ENCODE measurements at regions not wholly inside any gene's neighbourhood (a gene's known extent, or its start where the extent isn't known, plus 50 kb on each side); places are given as distances from the start of the nearest gene placed in this dataset.
"Not testable (repeated sequence)": the region's sequence is repeated elsewhere in the genome, so short reads cannot be mapped to it uniquely, and the experiment has no call there.

DNA sequence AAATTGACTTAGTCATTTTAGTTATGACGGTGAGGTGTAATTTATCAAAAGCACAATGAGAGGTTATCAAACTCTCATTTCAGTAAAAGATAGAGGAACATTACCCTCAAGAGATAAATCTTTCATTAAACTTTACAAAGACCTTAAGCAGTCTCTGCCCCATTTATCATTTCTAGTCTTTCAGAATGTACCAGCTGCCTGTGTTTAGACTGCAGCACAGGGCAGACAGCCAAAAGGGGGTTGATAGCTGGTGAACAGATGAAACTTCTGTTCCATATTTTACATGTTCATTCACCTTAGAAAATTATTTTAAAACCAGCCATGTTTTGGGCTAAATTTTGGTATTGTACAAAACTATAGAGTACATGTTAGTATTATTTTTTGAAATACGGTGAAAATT lies 514.6 kb upstream of the CNTN3 start:
- ATAC-seq = no peak

GRCh38 chr3:75136100-75136897 lies 521.8 kb upstream of the CNTN3 start:
- no peak for ATAC-seq

DNA sequence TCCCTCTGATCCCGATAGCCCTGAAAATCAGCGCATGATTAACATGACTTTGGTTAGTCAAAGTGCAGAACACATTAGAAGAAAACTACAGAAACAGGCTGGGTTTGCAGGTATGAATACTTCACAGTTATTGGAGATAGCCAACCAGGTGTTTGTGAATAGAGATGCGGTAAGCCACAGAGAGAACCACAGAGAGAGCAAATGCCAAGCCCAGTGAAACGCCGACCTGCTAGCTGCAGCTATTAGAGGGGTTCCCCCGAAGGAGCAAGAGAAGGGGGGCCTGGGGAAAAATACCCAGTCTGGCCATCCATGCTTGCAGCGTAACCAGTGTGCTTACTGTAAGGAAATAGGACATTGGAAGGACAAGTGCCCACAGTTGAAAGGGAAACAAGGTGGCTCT lies 523.9 kb upstream of the CNTN3 start:
- ATAC-seq = no peak

DNA sequence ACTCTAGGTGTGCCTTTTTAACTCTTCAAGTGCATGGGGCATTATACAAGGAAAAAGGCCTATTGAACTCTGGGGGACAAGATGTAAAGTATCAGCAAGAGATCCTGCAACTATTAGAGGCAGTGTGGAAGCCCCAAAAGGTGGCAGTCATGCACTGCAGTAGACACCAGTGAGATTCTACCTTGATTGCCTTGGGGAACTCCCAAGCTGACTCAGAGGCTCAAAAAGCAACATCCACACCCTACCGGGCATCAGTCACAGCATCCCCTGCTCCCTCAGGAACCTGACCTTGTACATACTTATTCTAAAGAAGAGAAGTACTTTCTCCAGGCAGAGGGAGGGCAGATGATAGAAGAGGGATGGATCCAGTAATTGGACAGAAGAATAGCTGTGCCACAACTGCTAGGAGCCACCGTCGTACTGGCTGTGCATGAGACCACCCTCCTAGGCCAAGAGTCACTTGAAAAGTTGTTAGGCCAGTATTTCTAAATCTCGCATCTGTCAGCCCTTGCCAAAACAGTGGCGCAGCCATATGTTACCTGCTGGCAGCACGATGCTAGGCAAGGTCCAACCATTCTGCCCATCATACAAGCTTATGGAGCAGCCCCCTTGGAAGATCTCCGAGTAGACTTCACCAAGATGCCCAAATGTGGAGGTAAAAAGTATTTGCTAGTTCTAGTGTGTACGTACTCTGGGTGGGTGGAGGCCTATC lies 523.1 kb upstream of the FRG2C start:
- ATAC-seq = no peak

GRCh38 chr3:75144406-75144805 lies 519.7 kb upstream of the FRG2C start:
- ATAC-seq = no peak

DNA sequence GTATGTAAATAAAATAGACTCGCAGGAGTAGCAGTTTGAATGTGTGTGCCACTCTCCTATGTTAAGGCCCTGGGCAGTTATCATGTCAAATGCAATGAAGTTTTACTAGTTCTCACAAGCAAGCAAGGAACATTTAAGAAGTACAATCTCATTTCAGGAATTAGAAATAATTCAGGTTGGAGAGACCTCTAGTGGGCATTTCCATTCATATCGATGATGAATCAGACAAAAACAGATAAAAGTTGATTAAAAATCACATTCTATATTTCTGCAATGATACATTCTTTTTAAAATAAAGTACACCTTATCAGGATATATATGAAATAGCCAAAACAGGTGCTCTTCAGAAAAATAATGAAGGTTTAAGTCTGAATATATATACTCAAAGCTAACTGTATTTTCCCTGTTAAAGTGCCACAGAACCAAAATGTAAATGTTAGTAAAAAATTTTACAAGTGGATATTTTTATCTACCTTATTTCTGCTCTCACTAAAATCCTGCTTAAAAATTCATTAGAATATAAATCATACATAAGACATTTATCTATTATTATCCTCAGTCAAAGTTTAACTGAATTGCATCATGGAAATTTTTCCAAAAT lies 492.4 kb upstream of the FRG2C start:
- ATAC-seq = no peak

DNA sequence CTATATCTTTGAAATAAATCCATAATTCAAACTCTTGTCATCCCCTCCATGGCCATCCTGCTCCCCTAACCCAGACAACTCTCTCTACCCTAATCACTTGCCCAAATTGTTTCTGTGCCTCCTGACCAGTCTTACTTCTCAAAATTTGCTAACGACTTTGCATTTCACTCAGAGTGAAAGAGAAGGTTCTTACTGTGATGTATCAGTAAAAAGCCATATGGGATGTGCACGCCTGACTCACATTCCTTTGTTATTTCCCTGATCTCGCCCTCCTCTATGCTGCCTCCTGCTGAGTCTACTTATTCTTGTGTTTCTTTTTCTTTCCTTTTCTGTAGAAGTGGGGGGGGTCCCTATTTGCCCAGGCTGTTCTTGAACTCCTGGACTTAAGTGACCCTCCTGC lies 487.2 kb upstream of the FRG2C start:
- ATAC-seq = no peak

GRCh38 chr3:75180235-75180944 lies 483.7 kb upstream of the FRG2C start:
- no peak for ATAC-seq

- ATAC-seq = no peak
Measured at GRCh38 chr3:75180945-75181298, 483.2 kb upstream of the FRG2C start.

DNA sequence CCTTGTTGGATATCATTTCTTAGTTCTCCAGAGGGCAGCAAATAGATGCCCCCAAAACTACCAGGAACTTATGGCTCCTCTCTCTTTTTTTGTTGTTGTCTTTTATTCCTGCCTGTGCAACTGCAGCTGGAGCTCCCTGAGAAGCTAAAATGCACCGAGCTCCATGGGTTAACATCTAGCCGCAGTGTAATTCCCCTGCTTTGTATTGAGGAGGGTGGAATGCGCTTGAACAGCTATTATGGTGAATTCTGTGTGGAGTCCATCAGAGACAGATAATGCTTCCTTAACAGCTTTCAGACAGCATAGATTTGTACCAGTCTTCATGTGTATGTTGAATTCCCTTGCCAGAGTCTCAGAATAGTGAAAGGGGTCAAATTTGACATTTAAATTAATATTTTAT lies 475.2 kb upstream of the FRG2C start:
- ATAC-seq = no peak

DNA sequence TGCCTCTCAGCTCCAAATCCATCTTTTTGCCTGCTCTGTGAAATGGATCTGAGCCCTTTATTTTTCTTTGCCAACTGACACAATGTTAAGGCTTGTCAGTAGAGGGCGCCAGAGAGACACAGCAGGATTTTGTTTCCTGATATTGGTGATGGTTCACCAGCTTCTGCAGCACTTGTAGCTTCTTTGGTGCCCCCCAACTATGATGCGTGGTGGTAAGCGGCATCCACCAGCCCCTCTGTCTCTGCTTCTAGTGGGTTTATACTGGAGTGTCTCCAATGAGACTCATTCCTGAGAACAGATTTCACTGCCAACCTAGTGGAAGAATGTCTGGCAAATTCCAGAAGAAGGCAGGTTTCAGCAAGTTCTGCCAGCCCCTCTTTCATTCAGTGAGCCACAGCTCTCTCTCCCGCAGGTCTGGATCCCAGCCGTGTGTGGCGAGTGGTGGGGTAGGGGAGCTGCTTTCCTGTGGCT lies 471.9 kb upstream of the FRG2C start:
- ATAC-seq = no peak

GRCh38 chr3:75193797-75194196 lies 470.3 kb upstream of the FRG2C start:
- ATAC-seq = no peak

- ATAC-seq = not testable (repeated sequence)
Measured at GRCh38 chr3:75214332-75214731, 449.8 kb upstream of the FRG2C start.

GRCh38 chr3:75218577-75218976 lies 445.6 kb upstream of the FRG2C start:
- no peak for ATAC-seq

GRCh38 chr3:75220932-75221331 lies 443.2 kb upstream of the FRG2C start:
- no peak for ATAC-seq

- no peak for ATAC-seq
Measured at GRCh38 chr3:75224412-75224811, 439.7 kb upstream of the FRG2C start.

DNA sequence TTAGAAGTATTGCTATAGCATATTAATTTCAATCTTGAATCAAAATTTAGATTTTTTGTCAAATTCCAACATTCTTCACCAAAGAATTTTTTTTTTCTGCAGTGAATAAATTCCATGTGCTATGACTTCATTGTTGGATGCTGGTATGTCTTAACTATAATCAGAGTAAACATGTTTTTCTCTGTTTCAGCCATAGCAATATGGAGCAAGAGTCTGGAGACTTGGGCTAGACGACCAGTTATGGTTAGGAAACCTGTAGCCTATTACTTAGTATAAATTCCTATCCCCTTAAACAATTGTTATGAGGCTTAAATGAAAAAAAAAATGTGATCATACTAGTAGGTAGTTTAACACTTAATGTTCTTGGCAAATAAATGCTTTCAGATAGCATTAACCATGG lies 431.9 kb upstream of the FRG2C start:
- no peak for ATAC-seq

- no peak for ATAC-seq
Measured at GRCh38 chr3:75235631-75236030, 428.5 kb upstream of the FRG2C start.

GRCh38 chr3:75237053-75237452 lies 427.1 kb upstream of the FRG2C start:
- no peak for ATAC-seq

DNA sequence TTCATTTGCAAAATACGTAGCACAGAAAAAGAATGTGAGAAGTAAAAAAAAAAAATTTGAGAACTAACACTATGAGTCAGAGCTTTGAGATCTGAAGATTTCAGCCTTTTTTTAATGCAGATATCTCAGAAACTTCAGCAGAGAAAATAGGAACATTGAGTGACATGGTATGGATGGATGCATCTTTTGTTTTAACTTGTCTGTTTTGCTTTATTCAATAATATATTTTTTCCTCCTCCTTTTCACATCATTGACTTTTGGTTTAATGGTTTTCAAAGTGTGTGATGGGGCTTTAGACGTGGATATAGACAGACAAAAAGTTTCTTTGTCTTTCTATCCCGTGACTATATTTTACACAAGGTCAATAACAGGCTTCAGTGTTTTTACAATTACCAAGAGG lies 426.7 kb upstream of the FRG2C start:
- ATAC-seq = no peak

- ATAC-seq = not testable (repeated sequence)
Measured at GRCh38 chr3:75241226-75241962, 422.7 kb upstream of the FRG2C start.

DNA sequence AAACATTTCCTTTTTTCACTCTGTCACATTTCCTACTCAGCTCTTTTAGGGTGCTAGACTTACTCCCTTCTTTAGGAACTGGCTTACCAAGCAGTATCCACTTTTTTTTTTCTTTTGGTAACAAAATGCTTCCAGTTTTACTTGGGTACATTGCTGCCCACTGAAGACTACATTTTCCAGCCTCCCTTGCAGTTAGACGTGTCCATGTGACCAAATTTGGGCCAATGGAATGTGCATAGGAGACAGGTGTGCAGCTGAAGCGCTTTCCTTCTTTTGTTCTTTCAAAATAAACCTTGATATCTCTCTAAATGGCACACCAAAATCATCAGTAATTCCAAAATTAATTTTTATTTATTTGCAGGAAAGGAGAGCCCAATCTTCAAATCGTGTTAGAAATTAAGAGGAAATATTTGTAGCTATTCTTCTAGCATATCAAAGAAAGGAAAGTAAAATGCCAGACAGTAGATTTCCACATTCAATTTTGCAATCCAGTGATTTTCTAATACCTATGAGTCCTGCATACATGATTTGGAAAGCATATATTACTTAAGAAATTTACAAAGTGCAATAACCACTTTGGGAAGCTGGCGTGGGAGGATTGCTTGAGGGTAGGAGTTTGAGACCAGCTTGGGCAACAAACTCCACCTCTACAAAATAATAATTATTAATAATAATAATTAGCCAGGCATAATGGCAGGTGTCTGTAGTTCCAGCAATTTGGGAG lies 422.0 kb upstream of the FRG2C start:
- ATAC-seq = no peak
